Left kidney (tissue), 1 donor: ENCODE measurements at regions not wholly inside any gene's neighbourhood (a gene's known extent, or its start where the extent isn't known, plus 50 kb on each side); places are given as distances from the start of the nearest gene placed in this dataset.

Source experiments
- DNase-seq: peaks from one replicate; pipeline ENCODE4 v3.0.0-alpha.2; 2013

GRCh38 chr14:38900887-38901286 is 202.1 kb downstream of the SEC23A start:
- DNase-seq, result no peak

DNA sequence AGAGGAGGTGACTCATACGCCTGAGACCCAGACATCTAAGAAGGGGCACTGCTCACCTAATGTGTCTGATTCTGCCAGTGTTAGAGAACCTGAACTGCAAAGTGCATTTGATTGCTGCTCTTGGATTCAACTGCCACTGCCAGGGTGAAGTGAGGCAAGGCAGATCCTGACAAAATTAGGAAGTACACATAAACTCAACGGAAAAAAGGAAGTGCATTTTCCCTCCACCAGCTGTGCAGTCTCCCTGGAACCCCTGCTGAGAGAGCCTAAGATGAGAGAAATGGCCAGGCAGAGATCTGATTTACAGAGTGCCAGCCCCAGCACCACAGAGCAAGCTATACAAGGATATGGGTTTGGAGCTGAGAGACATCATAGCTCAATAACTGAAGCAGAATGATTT is 215.3 kb downstream of the SEC23A start:
- DNase-seq, result no peak

DNA sequence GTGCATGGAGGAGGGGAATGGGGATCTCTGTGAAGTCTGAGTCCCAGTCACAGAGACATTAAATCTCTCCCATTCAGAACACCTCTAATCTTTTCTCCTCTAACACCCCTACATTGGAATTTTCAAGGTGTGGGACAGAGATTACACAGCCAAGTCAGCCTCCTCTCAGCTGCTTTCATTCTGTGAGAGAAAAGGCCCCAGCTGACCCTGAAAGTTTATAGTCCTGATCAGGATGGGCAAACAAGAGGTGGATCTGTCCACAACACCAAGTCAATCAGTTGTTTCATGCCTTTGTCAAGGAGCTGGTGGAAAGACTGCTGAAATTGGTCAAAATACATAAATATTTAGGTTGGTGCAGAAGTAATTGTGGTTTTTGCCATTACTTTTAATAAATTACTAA is 218.9 kb downstream of the SEC23A start:
- DNase-seq, result no peak

DNA sequence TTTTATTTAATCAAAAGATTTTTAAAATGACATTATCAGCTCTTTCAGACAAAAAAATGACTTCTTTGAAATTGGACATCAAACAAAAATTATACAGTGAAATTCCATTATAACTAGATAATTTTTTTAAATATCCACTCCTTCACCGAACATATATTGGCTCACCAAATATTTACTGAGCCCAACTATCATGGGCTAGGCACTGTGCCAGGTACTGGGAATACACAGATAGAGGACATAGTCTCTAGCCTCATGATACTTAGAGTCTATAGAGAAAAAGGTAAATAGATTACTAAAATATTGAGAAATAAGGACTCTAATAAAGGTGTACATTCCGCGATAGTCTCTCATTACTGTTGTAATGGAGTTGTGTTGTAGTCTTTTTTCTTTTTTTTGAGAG is 219.9 kb downstream of the SEC23A start:
- no peak for DNase-seq

DNA sequence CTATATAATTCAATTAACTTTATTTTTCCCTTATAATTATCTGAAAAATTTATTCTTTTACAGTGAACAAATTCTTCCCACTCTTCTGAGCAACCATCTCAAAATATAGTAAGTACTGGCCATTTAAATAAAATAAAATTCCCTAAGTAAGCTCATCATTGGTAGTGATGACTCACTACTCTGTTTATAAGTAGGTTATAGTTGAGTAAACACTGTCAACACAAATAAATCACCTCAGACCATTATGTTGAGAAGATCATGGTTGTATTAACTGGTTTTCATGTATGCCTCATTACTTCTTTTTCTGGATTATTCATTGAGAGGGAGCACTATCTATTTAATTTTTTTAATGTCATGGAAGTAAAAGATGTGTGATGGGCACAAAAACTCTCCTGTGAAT is 220.5 kb downstream of the SEC23A start:
- DNase-seq, result no peak

GRCh38 chr14:38880643-38881524 is 222.2 kb downstream of the SEC23A start:
- DNase-seq, result no peak

- DNase-seq, result no peak
These were observed 225.2 kb downstream of the SEC23A start for GRCh38 chr14:38877744-38878388.

DNA sequence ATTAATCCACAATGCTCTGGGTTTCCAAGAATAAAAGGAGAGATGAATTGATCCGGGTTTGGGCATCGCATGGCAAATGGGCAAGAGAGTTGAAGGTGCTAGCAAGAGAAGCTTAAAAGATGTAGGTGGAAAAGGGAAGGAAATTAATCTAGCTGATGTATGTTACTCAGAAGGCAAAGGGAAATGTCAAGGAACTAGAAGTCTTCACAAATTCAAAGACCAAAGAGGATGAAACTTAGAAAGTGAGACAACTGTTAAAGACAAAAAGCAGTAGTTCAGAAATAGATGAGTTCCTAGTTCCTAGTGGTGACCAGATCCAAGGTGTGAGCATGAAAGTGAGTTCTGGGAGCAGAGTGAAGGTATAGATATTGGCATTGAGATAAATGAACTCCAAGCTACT is 228.3 kb downstream of the SEC23A start:
- DNase-seq, result no peak

DNA sequence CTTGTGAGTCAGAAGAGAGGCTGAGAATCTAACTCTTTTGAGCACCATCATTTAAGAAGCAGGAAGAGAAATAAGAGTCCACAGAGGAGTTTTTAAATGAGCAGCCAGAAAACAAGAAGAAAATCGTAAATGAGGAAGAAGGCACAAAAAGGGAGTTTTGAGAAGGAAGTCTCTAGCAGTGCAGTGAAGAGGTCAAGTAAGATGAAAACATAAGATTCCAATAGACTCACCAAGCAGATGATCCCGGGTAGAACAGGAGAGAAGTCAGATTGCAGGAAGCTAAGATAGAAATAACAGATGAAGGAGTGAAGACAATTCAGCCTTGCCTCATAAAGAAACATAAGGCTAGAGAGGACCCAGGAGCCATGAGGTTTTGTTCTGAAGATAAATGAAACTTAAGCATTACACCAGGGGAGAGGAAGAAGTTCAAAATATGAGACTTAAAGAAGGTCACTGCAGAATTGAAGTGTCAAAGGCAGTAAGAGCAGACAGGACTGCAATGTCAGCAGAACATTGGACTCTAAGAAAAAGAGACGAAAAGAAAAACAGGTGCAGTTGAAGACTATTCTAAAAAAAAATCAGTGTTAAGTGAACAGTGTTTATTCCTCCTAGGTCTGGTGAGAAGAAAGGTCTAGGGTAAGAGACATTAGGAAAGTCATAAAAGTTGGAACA is 229.0 kb downstream of the SEC23A start:
- DNase-seq, result no peak

- DNase-seq, result no peak
These were observed 232.7 kb downstream of the SEC23A start for GRCh38 chr14:38870296-38870836.

- DNase-seq, result peak; percentile 59
These were observed 234.4 kb downstream of the SEC23A start for GRCh38 chr14:38868399-38869290.

GRCh38 chr14:38867561-38868150 is 235.4 kb downstream of the SEC23A start:
- DNase-seq, result peak; percentile 84

GRCh38 chr14:38866461-38866860 is 236.6 kb downstream of the SEC23A start:
- DNase-seq, result no peak

GRCh38 chr14:38862366-38862765 is 240.7 kb downstream of the SEC23A start:
- no peak for DNase-seq

- DNase-seq, result no peak
These were observed 242.5 kb downstream of the SEC23A start for GRCh38 chr14:38860530-38860929.

DNA sequence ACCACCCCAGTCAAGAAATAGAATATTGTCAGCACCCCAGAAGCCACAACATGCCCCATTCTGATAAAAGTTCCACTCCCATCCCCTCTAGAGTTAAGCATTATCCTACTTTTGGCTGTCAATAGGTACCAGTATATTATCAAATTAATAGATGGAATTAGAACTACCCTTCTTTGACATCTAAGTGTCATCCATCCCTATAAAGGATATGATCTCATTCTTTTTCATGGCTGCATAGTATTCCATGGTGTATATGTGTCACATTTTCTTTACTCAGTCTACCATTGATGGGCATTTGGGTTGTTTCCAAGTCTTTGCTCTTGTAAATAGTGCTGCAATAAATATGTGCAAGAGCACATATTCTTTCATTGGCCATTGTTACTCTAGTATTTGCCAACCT is 246.2 kb downstream of the SEC23A start:
- no peak for DNase-seq

DNA sequence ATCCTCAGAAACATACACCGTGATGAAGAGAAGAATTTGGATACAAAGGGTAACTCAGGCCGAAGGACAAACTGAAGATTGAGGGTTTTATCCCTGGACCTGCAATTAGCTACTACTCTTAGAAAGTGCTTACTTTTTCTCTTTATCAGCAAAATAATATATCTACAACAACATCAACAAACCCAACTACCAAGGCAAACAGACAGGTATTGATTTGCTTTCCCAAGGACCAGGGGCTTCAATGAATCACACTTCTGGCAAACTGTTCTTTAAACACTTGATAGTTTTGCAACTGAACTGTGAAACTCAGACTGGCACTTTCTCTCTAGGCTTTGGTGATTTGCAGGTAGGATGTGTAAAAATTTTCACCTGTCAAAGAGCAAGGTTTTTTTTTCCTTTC is 247.5 kb downstream of the SEC23A start:
- no peak for DNase-seq

DNA sequence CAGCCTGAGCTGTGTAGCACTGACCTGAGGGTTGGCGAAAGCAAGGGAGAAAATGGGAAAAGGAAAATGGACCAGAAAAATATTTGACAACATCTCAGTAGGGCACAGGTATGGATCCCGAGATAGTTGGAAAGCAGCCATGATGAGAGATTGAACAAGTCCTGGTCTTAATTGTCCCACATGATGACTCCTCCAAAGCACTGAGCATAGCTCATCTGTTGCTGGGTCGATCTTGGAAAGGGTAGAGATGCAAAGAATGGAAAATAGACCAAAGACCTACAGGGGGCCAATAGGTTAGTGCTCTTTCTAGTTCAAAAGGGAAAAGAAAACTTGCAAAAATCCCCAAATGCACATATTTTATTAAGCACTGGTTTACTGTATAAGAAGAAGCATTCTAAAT is 251.9 kb downstream of the SEC23A start:
- no peak for DNase-seq

DNA sequence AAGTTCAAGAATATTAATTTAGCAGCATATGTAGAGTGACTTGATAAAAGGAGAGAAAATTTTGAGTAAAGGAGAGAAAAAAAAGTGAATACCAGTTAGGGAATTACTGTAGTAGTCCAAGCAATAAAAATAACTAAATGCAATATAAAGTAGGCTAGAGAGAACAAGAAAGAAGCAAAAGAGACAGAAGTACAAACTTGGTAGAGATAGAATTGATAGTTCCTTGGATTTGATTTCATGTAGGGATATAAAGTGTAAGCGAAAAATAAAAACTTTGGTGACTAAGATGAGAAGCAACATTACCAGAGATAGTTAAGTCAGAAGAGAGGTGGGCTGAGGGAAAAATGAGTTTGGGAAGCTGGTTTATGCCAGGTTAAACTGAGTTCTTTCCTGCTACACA is 252.4 kb downstream of the SEC23A start:
- no peak for DNase-seq

DNA sequence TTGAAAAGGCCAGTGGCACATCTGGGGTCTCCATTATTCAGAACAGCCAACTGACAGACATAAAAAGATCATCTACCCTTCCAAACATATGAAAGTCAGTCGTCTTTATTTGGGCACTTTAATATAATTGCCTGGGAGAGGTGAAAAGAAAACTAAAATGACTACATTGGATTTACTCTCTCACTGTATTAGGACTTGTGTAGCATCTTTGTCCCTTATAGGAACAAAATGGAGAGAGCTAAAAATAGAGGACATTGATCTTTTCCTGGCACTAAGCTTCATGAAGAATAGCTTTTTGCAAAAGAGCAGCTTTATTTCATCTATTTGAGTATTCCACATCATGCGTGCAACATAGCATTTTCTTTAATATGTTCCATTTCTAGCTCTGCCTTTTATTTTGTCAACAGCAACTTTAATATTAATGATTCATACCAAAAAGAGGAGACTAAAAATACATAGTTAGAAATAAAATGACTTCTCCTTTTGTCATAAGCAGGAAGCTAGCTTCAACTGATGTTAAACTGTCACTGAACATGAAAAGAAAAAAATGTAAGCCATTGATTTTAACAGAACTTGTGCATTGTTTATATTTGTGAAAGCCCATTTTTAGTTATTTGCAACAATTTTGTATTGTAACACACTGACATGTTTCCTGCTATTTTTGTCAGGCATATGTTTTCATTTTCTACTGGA is 254.6 kb downstream of the SEC23A start:
- no peak for DNase-seq

- DNase-seq, result no peak
These were observed 255.9 kb downstream of the SEC23A start for GRCh38 chr14:38847161-38847560.
